SK-N-MC (cell line): ENCODE measurements at regions not wholly inside any gene's neighbourhood (a gene's known extent, or its start where the extent isn't known, plus 50 kb on each side); places are given as distances from the start of the nearest gene placed in this dataset.

Source experiments
- EZH2 ChIP-seq: fragments of 200-600 bp; sonication (generic); IDR thresholded peaks from one replicate; pipeline ENCODE4 v1.6.1; 2017; ENCODE audit warnings: antibody characterized with exemption
- POLR2AphosphoS5 ChIP-seq: IDR thresholded peaks from 2 replicates; pipeline ENCODE4 v1.6.1; 2012; ENCODE audit warnings: mild to moderate bottlenecking, low read depth, low read length, borderline replicate concordance

DNA sequence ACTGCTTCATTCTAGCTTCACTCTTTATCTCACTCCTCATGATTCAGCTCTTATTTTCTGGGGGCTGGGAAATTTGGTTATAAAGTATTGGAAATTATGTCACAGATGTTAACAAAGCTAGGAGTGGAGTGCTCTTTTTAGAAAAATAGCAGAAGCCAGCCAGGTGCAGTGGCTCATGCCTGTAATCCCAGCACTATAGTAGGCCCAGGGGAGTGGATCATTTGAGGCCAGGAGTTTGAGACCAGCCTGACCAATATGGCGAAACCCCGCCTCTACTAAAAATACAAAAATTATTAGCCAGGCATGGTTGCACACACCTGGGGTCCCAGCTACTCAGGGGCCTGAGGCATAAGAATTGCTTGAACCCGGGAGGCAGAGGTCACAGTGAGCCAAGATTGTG is 97.2 kb upstream of the GUCY1A1 start:
- TF ChIP-seq EZH2 = no peak
- TF ChIP-seq POLR2AphosphoS5 = no peak
